ENCODE measurements at regions not wholly inside any gene's neighbourhood (a gene's known extent, or its start where the extent isn't known, plus 50 kb on each side); places are given as distances from the start of the nearest gene placed in this dataset.

DNA sequence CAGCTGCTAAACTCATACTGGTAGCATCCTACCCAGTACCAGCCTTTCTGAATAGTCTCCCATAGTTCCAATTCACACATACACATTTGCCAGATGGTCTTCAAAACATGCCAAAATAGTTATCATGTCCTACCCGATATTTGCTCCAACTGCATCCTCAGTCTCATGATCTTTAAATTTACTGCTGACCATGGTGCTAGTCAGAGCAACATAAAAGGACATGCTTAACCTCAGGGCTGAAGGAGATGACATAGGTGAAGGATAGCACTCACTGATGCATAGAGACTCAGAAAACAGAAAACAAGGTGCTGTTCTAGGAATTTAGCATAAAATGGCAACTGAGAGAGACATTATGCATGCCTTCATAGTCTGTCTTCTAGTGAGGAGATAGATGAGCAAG, 200.6 kb upstream of the CCL2 start (continued):
- TF ChIP-seq, protein P1, sequence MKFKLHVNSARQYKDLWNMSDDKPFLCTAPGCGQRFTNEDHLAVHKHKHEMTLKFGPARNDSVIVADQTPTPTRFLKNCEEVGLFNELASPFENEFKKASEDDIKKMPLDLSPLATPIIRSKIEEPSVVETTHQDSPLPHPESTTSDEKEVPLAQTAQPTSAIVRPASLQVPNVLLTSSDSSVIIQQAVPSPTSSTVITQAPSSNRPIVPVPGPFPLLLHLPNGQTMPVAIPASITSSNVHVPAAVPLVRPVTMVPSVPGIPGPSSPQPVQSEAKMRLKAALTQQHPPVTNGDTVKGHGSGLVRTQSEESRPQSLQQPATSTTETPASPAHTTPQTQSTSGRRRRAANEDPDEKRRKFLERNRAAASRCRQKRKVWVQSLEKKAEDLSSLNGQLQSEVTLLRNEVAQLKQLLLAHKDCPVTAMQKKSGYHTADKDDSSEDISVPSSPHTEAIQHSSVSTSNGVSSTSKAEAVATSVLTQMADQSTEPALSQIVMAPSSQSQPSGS (IDR thresholded peaks at IDR 0.05; ENCODE audit: low read length): no peak
- TF ChIP-seq DPF2 (IDR thresholded peaks at IDR 0.05): no peak

DNA sequence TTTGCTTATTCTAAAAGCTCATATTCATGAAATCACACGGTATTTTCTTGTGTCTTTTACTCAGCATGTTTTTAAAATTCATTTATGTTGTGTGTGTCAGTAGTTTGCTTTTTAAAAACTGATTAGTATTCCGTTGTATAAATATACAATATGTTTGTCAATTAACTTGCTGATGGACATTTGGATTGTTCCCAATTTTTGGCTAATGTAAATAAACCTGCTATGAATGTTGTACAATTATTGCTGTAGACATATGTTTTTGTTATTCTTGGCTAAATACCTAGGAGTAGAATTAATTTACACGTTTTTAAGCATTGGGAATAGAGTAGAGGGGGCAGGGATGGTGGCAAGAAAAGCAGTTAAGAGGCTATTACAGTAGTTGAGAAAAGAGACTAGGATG, 199.5 kb upstream of the CCL2 start:
- CTCF ChIA-PET: no interaction called here
- Histone ChIP-seq H3K27ac (ENCODE audit: control insufficient read depth, insufficient read depth) (no peak overlapping the region), H3K4me2 (ENCODE audit: control insufficient read depth, insufficient read depth) (no peak overlapping the region), H3K79me2 (ENCODE audit: control insufficient read depth, insufficient read depth, low read length) (no peaks in the 10 kb centered on the region), H3K4me1 (ENCODE audit: control insufficient read depth, insufficient read depth, low read length) (no peaks in the 10 kb centered on the region), H3K36me3 (ENCODE audit: control insufficient read depth in 2 of 2, insufficient read depth in 2 of 2, low read length in 1 of 2) (no peaks in the 10 kb centered on the region), H3K27me3 (replicated peaks in 1 of 2; ENCODE audit: control insufficient read depth in 2 of 2, insufficient read depth in 2 of 2, low read length in 1 of 2) (0 out of 4 replicates have a peak, but pooled peaks cover 0 to 2% of the 10 kb centered on the region in 2 experiments), H3K4me3 (no peak overlapping the region), H3K9ac (ENCODE audit: control insufficient read depth, insufficient read depth, low read length) (no peak overlapping the region), H2AFZ (ENCODE audit: control insufficient read depth, low read depth, low read length) (no peak overlapping the region), H3K9me3 (replicated peaks; ENCODE audit: control insufficient read depth, insufficient read depth, low read length) (no peaks in the 10 kb centered on the region), H4K20me1 (ENCODE audit: control insufficient read depth, insufficient read depth) (no peaks in the 10 kb centered on the region)
- POLR2A ChIA-PET: no interaction called here
- BruUV-seq (replicated peaks): no TSS peak
- ATAC-seq (no peak), FAIRE-seq (no peak), DNase-seq (ENCODE audit: low read depth, low spot score) (no peak)
- SMC1A ChIA-PET (ENCODE audit: uncharacterized antibody, unreplicated experiment): no interaction called here
- RAD21 ChIA-PET (ENCODE audit: unreplicated experiment): no interaction called here
- 0% methylated on average over 3 of the region's 3 CpGs for WGBS (ENCODE audit: insufficient coverage, insufficient replicate concordance, low lambda C conversion rate, missing lambda C conversion rate)
- in situ Hi-C loops (cut with MboI) (no loop called here), intact Hi-C loops (cut with micrococcal nuclease; ENCODE audit: unreplicated experiment) (no loop called here)
- TF ChIP-seq, protein P2, sequence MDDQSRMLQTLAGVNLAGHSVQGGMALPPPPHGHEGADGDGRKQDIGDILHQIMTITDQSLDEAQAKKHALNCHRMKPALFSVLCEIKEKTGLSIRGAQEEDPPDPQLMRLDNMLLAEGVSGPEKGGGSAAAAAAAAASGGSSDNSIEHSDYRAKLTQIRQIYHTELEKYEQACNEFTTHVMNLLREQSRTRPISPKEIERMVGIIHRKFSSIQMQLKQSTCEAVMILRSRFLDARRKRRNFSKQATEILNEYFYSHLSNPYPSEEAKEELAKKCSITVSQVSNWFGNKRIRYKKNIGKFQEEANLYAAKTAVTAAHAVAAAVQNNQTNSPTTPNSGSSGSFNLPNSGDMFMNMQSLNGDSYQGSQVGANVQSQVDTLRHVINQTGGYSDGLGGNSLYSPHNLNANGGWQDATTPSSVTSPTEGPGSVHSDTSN (IDR thresholded peaks at IDR 0.05; ENCODE audit: insufficient replicate concordance, low read depth, low read length): no peak
- TF ChIP-seq RUNX3 (IDR thresholded peaks at IDR 0.05; ENCODE audit: low read length) (no peak), NFXL1 (IDR thresholded peaks at IDR 0.05; ENCODE audit: borderline replicate concordance) (no peak), PML (IDR thresholded peaks at IDR 0.05; ENCODE audit: low read length) (no peak), NR2C1 (IDR thresholded peaks at IDR 0.05) (no peak), PAX8 (IDR thresholded peaks at IDR 0.05) (no peak), MTA2 (IDR thresholded peaks at IDR 0.05; ENCODE audit: low read depth) (no peak), NRF1 (conservative IDR thresholded peaks at IDR 0.05; ENCODE audit: low read depth, low read length) (no peak), CHD2 (IDR thresholded peaks at IDR 0.05; ENCODE audit: borderline replicate concordance, low read depth, low read length) (no peak)
- TF ChIP-seq, protein P3, sequence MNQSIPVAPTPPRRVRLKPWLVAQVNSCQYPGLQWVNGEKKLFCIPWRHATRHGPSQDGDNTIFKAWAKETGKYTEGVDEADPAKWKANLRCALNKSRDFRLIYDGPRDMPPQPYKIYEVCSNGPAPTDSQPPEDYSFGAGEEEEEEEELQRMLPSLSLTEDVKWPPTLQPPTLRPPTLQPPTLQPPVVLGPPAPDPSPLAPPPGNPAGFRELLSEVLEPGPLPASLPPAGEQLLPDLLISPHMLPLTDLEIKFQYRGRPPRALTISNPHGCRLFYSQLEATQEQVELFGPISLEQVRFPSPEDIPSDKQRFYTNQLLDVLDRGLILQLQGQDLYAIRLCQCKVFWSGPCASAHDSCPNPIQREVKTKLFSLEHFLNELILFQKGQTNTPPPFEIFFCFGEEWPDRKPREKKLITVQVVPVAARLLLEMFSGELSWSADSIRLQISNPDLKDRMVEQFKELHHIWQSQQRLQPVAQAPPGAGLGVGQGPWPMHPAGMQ (IDR thresholded peaks at IDR 0.05; ENCODE audit: borderline replicate concordance): no peak
- TF ChIP-seq, protein P4, sequence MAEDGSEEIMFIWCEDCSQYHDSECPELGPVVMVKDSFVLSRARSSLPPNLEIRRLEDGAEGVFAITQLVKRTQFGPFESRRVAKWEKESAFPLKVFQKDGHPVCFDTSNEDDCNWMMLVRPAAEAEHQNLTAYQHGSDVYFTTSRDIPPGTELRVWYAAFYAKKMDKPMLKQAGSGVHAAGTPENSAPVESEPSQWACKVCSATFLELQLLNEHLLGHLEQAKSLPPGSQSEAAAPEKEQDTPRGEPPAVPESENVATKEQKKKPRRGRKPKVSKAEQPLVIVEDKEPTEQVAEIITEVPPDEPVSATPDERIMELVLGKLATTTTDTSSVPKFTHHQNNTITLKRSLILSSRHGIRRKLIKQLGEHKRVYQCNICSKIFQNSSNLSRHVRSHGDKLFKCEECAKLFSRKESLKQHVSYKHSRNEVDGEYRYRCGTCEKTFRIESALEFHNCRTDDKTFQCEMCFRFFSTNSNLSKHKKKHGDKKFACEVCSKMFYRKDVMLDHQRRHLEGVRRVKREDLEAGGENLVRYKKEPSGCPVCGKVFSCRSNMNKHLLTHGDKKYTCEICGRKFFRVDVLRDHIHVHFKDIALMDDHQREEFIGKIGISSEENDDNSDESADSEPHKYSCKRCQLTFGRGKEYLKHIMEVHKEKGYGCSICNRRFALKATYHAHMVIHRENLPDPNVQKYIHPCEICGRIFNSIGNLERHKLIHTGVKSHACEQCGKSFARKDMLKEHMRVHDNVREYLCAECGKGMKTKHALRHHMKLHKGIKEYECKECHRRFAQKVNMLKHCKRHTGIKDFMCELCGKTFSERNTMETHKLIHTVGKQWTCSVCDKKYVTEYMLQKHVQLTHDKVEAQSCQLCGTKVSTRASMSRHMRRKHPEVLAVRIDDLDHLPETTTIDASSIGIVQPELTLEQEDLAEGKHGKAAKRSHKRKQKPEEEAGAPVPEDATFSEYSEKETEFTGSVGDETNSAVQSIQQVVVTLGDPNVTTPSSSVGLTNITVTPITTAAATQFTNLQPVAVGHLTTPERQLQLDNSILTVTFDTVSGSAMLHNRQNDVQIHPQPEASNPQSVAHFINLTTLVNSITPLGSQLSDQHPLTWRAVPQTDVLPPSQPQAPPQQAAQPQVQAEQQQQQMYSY (CRISPR knock-in tag; IDR thresholded peaks at IDR 0.05): no peak

Measured in GM12878 (cell line).